CD4-positive, alpha-beta T cell (primary cell): ENCODE measurements at regions not wholly inside any gene's neighbourhood (a gene's known extent, or its start where the extent isn't known, plus 50 kb on each side); places are given as distances from the start of the nearest gene placed in this dataset.

Experiments used
- ATAC-seq: fragments of 200-7000 bp; cut with Tn5 transposase; one replicate; pipeline ENCODE4 v1.10.0; 2022; ENCODE audit warnings: mild to moderate bottlenecking; ENCODE audit not compliant: poor library complexity
- CTCF ChIA-PET: fragments of 350-600 bp; sonication (Branson Sonifier 250); formaldehyde crosslinking; loops from one replicate; lab custom pipeline; 2021; ENCODE audit warnings: antibody characterized with exemption, inconsistent platforms; lab: Charles Lee
- POLR2A ChIA-PET: fragments of 350-600 bp; sonication (Branson Sonifier 250); formaldehyde crosslinking; loops from one replicate; lab custom pipeline; 2021; ENCODE audit warnings: antibody characterized with exemption, inconsistent platforms; lab: Charles Lee
- DNase-seq, 14 experiments: peaks; one replicate each; pipeline ENCODE4 v3.0.0-alpha.2; 2013 to 2020; ENCODE audit warnings: mixed read lengths in 2 of 14
- H3K27ac ChIP-seq, 2 donors: one replicate each; pipeline versions ENCODE4 v1.5.1 to v1.7.0; 2013; ENCODE audit warnings: low read length in 2 of 2, low read depth in 1 of 2, mild to moderate bottlenecking in 1 of 2
- H3K27me3 ChIP-seq, 2 experiments: 1 replicate in 1 of 2; 2 replicates in 1 of 2; pipeline versions ENCODE4 v1.6.1 to v1.7.0; 2013; ENCODE audit warnings: low read length in 2 of 2, control low read depth in 1 of 2, mild to moderate bottlenecking in 1 of 2, moderate library complexity in 1 of 2; ENCODE audit not compliant: insufficient read depth in 2 of 2, control insufficient read depth in 1 of 2
- H3K36me3 ChIP-seq: one replicate; pipeline ENCODE4 v1.6.1; 2013; ENCODE audit warnings: low read length, control low read depth; ENCODE audit not compliant: insufficient read depth
- H3K4me1 ChIP-seq: one replicate; pipeline ENCODE4 v1.6.1; 2013; ENCODE audit warnings: low read length, control low read depth; ENCODE audit not compliant: insufficient read depth
- H3K4me3 ChIP-seq: one replicate; pipeline ENCODE4 v1.5.1; 2013; ENCODE audit warnings: mild to moderate bottlenecking, low read length, moderate library complexity
- H3K9me3 ChIP-seq, 2 experiments: 1 replicate in 1 of 2; 2 replicates in 1 of 2; pipeline versions ENCODE4 v1.6.1 to v1.7.0; 2013; ENCODE audit warnings: low read length in 2 of 2, mild to moderate bottlenecking in 2 of 2, control low read depth in 1 of 2, moderate library complexity in 1 of 2; ENCODE audit not compliant: control insufficient read depth in 1 of 2, insufficient read depth in 1 of 2
- H3K27ac Mint-ChIP-seq: one replicate; pipeline ENCODE4 v1.8.0; 2020; ENCODE audit warnings: mixed read lengths
- H3K27me3 Mint-ChIP-seq: one replicate; pipeline ENCODE4 v1.8.0; 2021; ENCODE audit warnings: mixed read lengths
- H3K36me3 Mint-ChIP-seq: one replicate; pipeline ENCODE4 v1.8.0; 2021; ENCODE audit warnings: low read depth, mixed read lengths
- H3K4me1 Mint-ChIP-seq: one replicate; pipeline ENCODE4 v1.8.0; 2021; ENCODE audit warnings: low read depth, mixed read lengths
- H3K4me3 Mint-ChIP-seq: one replicate; pipeline ENCODE4 v1.8.0; 2020; ENCODE audit warnings: mild to moderate bottlenecking, mixed read lengths
- H3K9me3 Mint-ChIP-seq: one replicate; pipeline ENCODE4 v1.8.0; 2020; ENCODE audit warnings: mixed read lengths
- CTCF ChIP-seq: fragments of 200-600 bp; IDR thresholded peaks from one replicate; pipeline ENCODE4 v1.8.0; 2022; ENCODE audit warnings: antibody characterized with exemption, mild to moderate bottlenecking
- intact Hi-C, 2 experiments: fragments of 100-400 bp; cut with DNase I in 1 of 2; cut with micrococcal nuclease in 1 of 2; formaldehyde crosslinking; loops; one replicate each; pipeline versions ENCODE4 v1.15.1 to v1.9.0; 2023 to 2025; cut with DNase I, micrococcal nuclease

GRCh38 chr1:56321150-56321490 lies 258.2 kb downstream of the PLPP3 start:
- intact Hi-C loops = no loop called here
- no peaks in the 10 kb centered on the region for H3K36me3 ChIP-seq
- H3K4me3 Mint-ChIP-seq = no peak overlapping the region
- ATAC-seq = no peak
- H3K9me3 ChIP-seq = no peaks in the 10 kb centered on the region
- no peaks in the 10 kb centered on the region for H3K9me3 Mint-ChIP-seq
- no peaks in the 10 kb centered on the region for H3K36me3 Mint-ChIP-seq
- H3K27me3 ChIP-seq = no peaks in the 10 kb centered on the region
- no peaks in the 10 kb centered on the region for H3K4me1 Mint-ChIP-seq
- H3K27me3 Mint-ChIP-seq = no peaks in the 10 kb centered on the region
- ChIA-PET CTCF (no interaction called here), POLR2A (no interaction called here)
- no peak overlapping the region for H3K27ac ChIP-seq
- H3K27ac Mint-ChIP-seq = no peak overlapping the region
- H3K4me3 ChIP-seq = no peak overlapping the region
- no peaks in the 10 kb centered on the region for H3K4me1 ChIP-seq
- DNase-seq = no peak
- TF ChIP-seq CTCF = no peak

GRCh38 chr1:56320464-56321149 lies 258.8 kb downstream of the PLPP3 start:
- Histone ChIP-seq H3K27ac (no peak overlapping the region), H3K27me3 (no peaks in the 10 kb centered on the region), H3K4me3 (no peak overlapping the region), H3K9me3 (no peaks in the 10 kb centered on the region), H3K4me1 (no peaks in the 10 kb centered on the region), H3K36me3 (no peaks in the 10 kb centered on the region)
- intact Hi-C loops = no loop called here
- Mint-ChIP-seq H3K4me3 (no peak overlapping the region), H3K9me3 (no peaks in the 10 kb centered on the region), H3K36me3 (no peaks in the 10 kb centered on the region), H3K4me1 (no peaks in the 10 kb centered on the region), H3K27ac (no peak overlapping the region), H3K27me3 (no peaks in the 10 kb centered on the region)
- TF ChIP-seq CTCF = no peak
- ATAC-seq (no peak), DNase-seq (no peak)
- CTCF ChIA-PET = no interaction called here
- POLR2A ChIA-PET = no interaction called here

GRCh38 chr1:56317722-56318121 lies 261.6 kb downstream of the PLPP3 start:
- ATAC-seq = no peak
- no peak for TF ChIP-seq CTCF
- intact Hi-C loops = loop anchor here in 1 of 2 experiments (2.0 kb wide), 1 partner anchor 21 kb away; no protein-coding TSS in a partner anchor
- Mint-ChIP-seq H3K9me3 (peaks cover 3% of the 10 kb centered on the region), H3K4me1 (no peaks in the 10 kb centered on the region), H3K27me3 (no peaks in the 10 kb centered on the region), H3K27ac (no peak overlapping the region), H3K4me3 (no peak overlapping the region), H3K36me3 (no peaks in the 10 kb centered on the region)
- ChIA-PET CTCF (no interaction called here), POLR2A (no interaction called here)
- Histone ChIP-seq H3K36me3 (no peaks in the 10 kb centered on the region), H3K27me3 (no peaks in the 10 kb centered on the region), H3K4me1 (no peaks in the 10 kb centered on the region), H3K4me3 (no peak overlapping the region), H3K27ac (no peak overlapping the region), H3K9me3 (no peaks in the 10 kb centered on the region)
- DNase-seq = no peak
